Muscle of leg (tissue), 3 donors: ENCODE measurements at regions not wholly inside any gene's neighbourhood (a gene's known extent, or its start where the extent isn't known, plus 50 kb on each side); places are given as distances from the start of the nearest gene placed in this dataset.
"Not testable (repeated sequence)": the region's sequence is repeated elsewhere in the genome, so short reads cannot be mapped to it uniquely, and the experiment has no call there.

Experiments
- DNase-seq: peaks from one replicate; pipeline ENCODE4 v3.0.0; 2013
- H3K27ac ChIP-seq: one replicate; pipeline ENCODE4 v1.5.1; 2013; ENCODE audit warnings: mild to moderate bottlenecking, low read length, control low read depth
- H3K27me3 ChIP-seq: one replicate; pipeline ENCODE4 v1.6.1; 2013; ENCODE audit warnings: low read length; ENCODE audit not compliant: control insufficient read depth, insufficient read depth
- H3K36me3 ChIP-seq: one replicate; pipeline ENCODE4 v1.6.1; 2013; ENCODE audit warnings: low read length; ENCODE audit not compliant: control insufficient read depth, insufficient read depth
- H3K4me1 ChIP-seq: one replicate; pipeline ENCODE4 v1.6.1; 2013; ENCODE audit warnings: low read length; ENCODE audit not compliant: control insufficient read depth, insufficient read depth
- H3K4me3 ChIP-seq: one replicate; pipeline ENCODE4 v1.5.1; 2013; ENCODE audit warnings: low read length, control low read depth
- H3K9me3 ChIP-seq: replicated peaks from 2 replicates; pipeline ENCODE4 v1.6.1; 2013; ENCODE audit warnings: low read depth, low read length; ENCODE audit not compliant: control insufficient read depth
- WGBS: methylation state at CpG from one replicate; pipeline ENCODE4 v1.1.5; 2013; ENCODE audit warnings: missing lambda C conversion rate; ENCODE audit not compliant: insufficient coverage; 5-methylcytosine and 5-hydroxymethylcytosine counted together

DNA sequence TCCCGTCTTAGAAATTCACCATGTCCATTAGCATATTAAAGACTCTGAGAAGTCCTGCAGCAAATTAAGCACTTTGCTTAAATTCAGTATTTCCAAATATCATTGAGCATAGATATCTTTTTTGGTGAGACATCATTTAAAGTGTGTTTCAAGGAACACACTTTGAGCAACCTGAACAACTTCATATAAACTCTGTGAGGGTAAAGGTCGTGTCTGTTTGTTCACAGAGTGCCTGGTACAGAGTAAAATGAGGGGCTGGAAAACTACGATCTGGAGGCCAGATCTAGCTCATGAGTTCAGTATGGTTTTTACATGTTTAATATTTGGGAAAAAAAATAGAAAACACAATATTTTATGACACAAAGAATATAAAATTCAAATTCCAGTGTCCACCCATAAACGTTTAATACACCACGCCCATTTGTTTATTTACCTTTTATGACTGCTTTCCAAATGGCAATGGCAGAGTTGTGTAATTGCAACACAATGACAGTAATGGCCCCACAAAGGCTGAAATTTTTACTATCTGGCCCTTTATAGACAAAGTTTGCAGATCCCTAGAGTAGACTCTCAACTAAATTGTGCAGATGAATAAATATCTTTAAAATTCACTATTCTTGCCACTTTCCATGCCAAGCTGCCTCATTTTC, 67.4 kb downstream of the SNTN start:
- WGBS, result no CpG with 5 or more reads among the region's 5 CpGs
- H3K36me3 ChIP-seq, result no peaks in the 10 kb centered on the region

DNA sequence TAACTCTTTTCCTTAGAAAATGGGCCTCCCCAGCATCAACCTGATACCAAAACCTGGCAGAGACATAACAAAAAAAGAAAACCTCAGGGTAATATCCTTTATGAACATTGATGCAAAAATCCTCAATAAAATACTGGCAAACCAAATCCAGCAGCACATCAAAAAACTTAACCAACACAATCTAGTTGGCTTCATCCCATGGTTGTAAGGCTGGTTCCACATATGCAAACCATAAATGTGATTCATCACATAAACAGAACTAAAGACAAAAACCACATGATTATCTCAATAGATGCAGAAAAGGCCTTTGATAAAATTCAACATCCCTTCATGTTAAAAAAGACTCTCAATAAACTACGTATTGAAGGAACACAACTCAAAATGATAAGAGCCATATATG, 68.5 kb downstream of the SNTN start:
- not testable (repeated sequence) for H3K4me1 ChIP-seq, H3K36me3 ChIP-seq, H3K4me3 ChIP-seq, H3K27me3 ChIP-seq, DNase-seq, H3K27ac ChIP-seq, H3K9me3 ChIP-seq
- no CpG with 5 or more reads among the region's 1 CpG for WGBS

More for the DNA sequence above, 67.4 kb downstream of the SNTN start:
- no peak overlapping the region for H3K27ac ChIP-seq
- no peaks in the 10 kb centered on the region for H3K9me3 ChIP-seq
- no peak overlapping the region for H3K4me3 ChIP-seq
- no peak for DNase-seq
- H3K27me3 ChIP-seq, result no peaks in the 10 kb centered on the region
- no peaks in the 10 kb centered on the region for H3K4me1 ChIP-seq

DNA sequence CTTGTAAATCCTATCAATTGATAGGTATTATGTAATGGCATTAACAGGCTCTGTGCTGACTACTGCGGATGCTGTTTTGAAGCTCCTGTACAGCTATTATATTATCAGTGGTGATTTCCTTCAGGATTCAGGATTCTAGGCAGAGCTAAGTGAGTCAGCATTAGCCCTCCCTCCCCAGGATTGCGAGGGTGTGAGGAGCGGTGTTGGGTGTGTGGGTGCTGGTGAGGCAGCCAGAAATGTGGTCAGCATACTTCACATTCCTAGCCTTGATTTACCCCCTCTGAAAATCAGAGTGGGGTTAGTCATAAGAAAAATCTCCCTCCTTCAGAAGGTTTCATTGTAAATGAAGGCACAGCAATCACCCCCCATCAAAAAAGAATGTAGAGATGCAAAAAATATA, 72.5 kb downstream of the SNTN start:
- Histone ChIP-seq H3K27me3 (no peaks in the 10 kb centered on the region), H3K36me3 (no peaks in the 10 kb centered on the region), H3K4me3 (no peak overlapping the region), H3K4me1 (no peaks in the 10 kb centered on the region), H3K27ac (no peak overlapping the region), H3K9me3 (no peaks in the 10 kb centered on the region)
- DNase-seq, result no peak
- no CpG with 5 or more reads among the region's 3 CpGs for WGBS

DNA sequence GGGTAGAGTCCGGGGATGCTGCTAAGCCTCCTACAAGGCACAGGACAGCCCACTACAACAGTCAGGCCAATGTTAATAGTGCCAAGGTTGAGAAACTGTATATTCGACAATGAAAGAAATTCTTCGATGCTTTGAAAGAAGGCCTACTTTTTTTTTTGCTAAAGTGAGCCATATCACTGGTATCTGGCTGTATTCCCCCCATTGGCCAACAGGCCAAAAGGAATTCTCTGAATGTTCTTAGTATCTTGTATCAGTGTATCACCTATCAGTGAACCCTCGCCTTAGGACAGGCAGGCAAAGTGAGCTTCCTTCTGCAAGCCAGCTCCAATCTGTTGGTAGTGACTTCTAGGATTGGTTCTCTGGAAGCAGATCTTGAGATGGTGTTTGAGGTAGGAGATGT, 74.2 kb downstream of the SNTN start:
- Histone ChIP-seq H3K27ac (no peak overlapping the region), H3K9me3 (no peaks in the 10 kb centered on the region), H3K27me3 (no peaks in the 10 kb centered on the region), H3K4me3 (no peak overlapping the region), H3K36me3 (no peaks in the 10 kb centered on the region), H3K4me1 (no peaks in the 10 kb centered on the region)
- WGBS, result 100% methylated on average over 1 of the region's 4 CpGs
- no peak for DNase-seq

DNA sequence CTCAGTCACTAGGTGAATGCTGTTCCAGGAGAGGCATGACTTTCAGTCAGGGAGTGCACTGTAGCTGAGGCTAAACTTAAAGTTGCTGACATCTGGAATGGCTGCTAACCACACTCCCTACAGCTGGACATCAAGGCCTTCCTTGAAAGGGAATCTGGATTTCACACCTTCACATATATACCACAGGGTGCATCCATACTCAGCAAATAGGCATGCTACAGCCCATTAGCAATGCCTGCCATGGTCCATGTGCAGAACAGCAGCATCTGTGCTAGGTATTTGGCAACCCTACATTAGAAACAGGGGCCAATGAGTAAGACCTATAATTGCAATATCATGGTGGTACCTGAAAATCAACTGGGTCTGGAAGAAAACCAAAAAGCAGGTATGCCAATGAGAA, 74.8 kb downstream of the SNTN start:
- Histone ChIP-seq H3K4me1 (no peaks in the 10 kb centered on the region), H3K9me3 (no peaks in the 10 kb centered on the region), H3K4me3 (no peak overlapping the region), H3K27ac (no peak overlapping the region), H3K36me3 (no peaks in the 10 kb centered on the region), H3K27me3 (no peaks in the 10 kb centered on the region)
- no peak for DNase-seq

DNA sequence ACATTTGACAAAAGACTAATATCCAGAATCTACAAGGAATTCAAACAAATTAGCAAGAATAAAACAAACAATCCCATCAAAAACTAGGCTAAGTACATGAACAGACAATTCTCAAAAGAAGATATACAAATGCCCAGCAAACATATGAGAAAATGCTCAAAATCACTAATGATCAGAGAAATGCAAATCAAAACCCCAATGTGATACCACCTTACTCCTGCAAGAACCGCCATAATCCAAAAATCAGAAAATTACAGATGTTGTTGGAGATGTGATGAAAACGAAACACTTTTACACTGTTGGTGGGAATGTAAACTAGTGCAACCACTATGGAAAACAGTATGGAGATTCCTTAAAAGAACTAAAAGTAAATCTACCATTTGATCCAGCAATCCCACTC, 79.4 kb downstream of the SNTN start:
- no peak overlapping the region for H3K27ac ChIP-seq
- H3K4me3 ChIP-seq, result no peak overlapping the region
- DNase-seq, result no peak
- H3K9me3 ChIP-seq, result no peaks in the 10 kb centered on the region
- H3K36me3 ChIP-seq, result no peaks in the 10 kb centered on the region
- WGBS, result no CpG with 5 or more reads among the region's 2 CpGs
- no peaks in the 10 kb centered on the region for H3K4me1 ChIP-seq
- H3K27me3 ChIP-seq, result no peaks in the 10 kb centered on the region

DNA sequence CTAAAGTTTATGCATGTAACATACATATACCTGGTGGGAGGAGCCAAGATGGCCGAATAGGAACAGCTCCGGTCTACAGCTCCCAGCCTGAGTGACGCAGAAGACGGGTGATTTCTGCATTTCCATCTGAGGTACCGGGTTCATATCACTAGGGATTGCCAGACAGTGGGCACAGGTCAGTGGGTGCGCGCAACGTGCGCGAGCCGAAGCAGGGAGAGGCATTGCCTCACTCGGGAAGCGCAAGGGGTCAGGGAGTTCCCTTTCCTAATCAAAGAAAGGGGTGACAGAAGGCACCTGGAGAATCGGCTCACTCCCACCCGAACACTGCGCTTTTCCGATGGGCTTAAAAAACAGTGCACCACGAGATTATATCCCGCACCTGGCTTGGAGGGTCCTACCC, 80.8 kb downstream of the SNTN start:
- not testable (repeated sequence) for H3K27ac ChIP-seq, H3K27me3 ChIP-seq, DNase-seq, H3K4me1 ChIP-seq, H3K4me3 ChIP-seq, H3K36me3 ChIP-seq, H3K9me3 ChIP-seq
- WGBS, result 86% methylated on average over 18 of the region's 19 CpGs

DNA sequence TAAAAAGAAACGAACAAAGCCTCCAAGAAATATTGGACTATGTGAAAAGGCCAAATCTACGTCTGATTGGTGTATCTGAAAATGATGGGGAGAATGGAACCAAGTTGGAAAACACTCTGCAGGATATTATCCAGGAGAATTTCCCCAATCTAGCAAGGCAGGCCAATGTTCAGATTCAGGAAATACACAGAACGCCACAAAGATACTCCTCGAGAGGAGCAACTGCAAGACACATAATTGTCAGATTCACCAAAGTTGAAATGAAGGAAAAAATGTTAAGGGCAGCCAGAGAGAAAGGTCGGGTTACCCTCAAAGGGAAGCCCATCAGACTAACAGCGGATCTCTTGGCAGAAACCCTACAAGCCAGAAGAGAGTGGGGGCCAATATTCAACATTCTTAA, 82.2 kb downstream of the SNTN start:
- not testable (repeated sequence) for H3K4me1 ChIP-seq, H3K27me3 ChIP-seq, H3K27ac ChIP-seq, H3K4me3 ChIP-seq, H3K36me3 ChIP-seq, DNase-seq, H3K9me3 ChIP-seq
- WGBS, result 86% methylated on average over 1 of the region's 6 CpGs

DNA sequence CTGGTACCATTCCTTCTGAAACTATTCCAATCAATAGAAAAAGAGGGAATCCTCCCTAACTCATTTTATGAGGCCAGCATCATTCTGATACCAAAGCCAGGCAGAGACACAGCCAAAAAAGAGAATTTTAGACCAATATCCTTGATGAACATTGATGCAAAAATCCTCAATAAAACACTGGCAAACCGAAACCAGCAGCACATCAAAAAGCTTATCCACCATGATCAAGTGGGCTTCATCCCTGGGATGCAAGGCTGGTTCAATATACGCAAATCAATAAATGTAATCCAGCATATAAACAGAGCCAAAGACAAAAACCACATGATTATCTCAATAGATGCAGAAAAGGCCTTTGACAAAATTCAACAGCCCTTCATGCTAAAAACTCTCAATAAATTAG, 82.3 kb upstream of the C3orf49 start:
- WGBS, result no CpG with 5 or more reads among the region's 2 CpGs
- H3K4me3 ChIP-seq, H3K9me3 ChIP-seq, H3K27ac ChIP-seq, H3K27me3 ChIP-seq, DNase-seq, H3K36me3 ChIP-seq, H3K4me1 ChIP-seq: not testable (repeated sequence)

DNA sequence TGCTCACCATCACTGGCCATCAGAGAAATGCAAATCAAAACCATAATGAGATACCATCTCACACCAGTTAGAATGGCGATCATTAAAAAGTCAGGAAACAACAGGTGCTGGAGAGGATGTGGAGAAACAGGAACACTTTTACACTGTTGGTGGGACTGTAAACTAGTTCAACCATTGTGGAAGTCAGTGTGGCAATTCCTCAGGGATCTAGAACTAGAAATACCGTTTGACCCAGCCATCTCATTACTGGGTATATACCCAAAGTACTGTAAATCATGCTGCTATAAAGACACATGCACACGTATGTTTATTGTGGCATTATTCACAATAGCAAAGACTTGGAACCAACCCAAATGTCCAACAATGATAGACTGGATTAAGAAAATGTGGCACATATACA, 80.5 kb upstream of the C3orf49 start:
- H3K4me1 ChIP-seq, H3K9me3 ChIP-seq, H3K27me3 ChIP-seq, H3K36me3 ChIP-seq, H3K27ac ChIP-seq, DNase-seq, H3K4me3 ChIP-seq: not testable (repeated sequence)
- no CpG with 5 or more reads among the region's 3 CpGs for WGBS

DNA sequence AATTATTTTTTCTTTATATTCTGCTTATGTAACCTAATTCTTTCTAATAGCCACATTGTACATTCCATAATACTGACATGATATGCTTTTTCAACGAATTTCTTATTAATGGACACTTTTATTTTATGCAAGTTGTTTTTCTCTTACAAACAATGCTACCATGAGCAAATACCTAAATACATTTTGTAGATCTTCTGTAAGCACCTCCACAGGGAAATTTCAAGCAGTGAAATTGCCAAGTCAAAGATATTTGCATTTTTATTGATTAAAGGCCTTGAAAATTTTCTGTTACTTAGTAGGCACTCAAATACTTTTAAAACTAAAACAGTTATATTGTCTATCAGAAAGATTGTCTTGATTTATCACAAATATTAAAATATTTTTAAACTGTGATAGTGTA, 79.6 kb upstream of the C3orf49 start:
- H3K4me3 ChIP-seq, result no peak overlapping the region
- H3K4me1 ChIP-seq, result no peaks in the 10 kb centered on the region
- H3K27me3 ChIP-seq, result no peaks in the 10 kb centered on the region
- DNase-seq, result no peak
- no peaks in the 10 kb centered on the region for H3K9me3 ChIP-seq
- H3K36me3 ChIP-seq, result no peaks in the 10 kb centered on the region
- H3K27ac ChIP-seq, result no peak overlapping the region
- no CpG with 5 or more reads among the region's 1 CpG for WGBS
